HCT116 (cell line): ENCODE measurements at regions not wholly inside any gene's neighbourhood (a gene's known extent, or its start where the extent isn't known, plus 50 kb on each side); places are given as distances from the start of the nearest gene placed in this dataset.

Source experiments
- ATAC-seq: fragments of 200-7000 bp; cut with Tn5 transposase; 2 replicates; pipeline ENCODE4 v1.9.1; 2020; ENCODE audit warnings: mild to moderate bottlenecking, moderate library complexity
- BruUV-seq: library from RNA; stranded (reverse); fragments of 400-500 nt; replicated peaks from 2 replicates; lab custom pipeline; 2021; lab: Mats Ljungman, UMichigan
- CTCF ChIA-PET: fragments of 300-600 bp; sonication (Branson Sonifier 250); formaldehyde crosslinking; loops from one replicate; lab custom pipeline; 2021; ENCODE audit warnings: antibody characterized with exemption; lab: Charles Lee
- POLR2A ChIA-PET: fragments of 300-600, 350-600 bp; sonication (Branson Sonifier 250); formaldehyde crosslinking; loops from one replicate; lab custom pipeline; 2021; ENCODE audit warnings: antibody characterized with exemption; lab: Charles Lee
- RAD21 ChIA-PET, 2 experiments: fragments of 300-600 bp; sonication (Branson Sonifier 250); formaldehyde crosslinking; loops; one replicate each; lab custom pipeline; 2023; ENCODE audit warnings: low total read pairs in 2 of 2; ENCODE audit not compliant: uncharacterized antibody in 2 of 2, unreplicated experiment in 2 of 2, low non-redundant PET in 1 of 2; lab: Charles Lee
- DNase-seq: peaks from one replicate; pipeline ENCODE4 v3.0.0-alpha.2; 2010; ENCODE audit warnings: low read depth, low spot score
- H2AFZ ChIP-seq: fragments of 200-600 bp; shearing (Covaris generic), sonication (generic); 2 replicates; pipeline ENCODE4 v1.6.1; 2017; ENCODE audit warnings: low read depth, mixed run types, mixed read lengths, antibody characterized with exemption, low read length; ENCODE audit not compliant: poor library complexity, severe bottlenecking
- H3K27ac ChIP-seq: 2 replicates; pipeline ENCODE4 v1.5.1; 2012; ENCODE audit warnings: low read depth, low read length
- H3K27me3 ChIP-seq: fragments of 200-600 bp; sonication (generic); 2 replicates; pipeline ENCODE4 v1.6.1; 2016; ENCODE audit warnings: mixed run types, low read length, mixed read lengths; ENCODE audit not compliant: insufficient read depth
- H3K36me3 ChIP-seq, 2 experiments: fragments of 200-500 bp in 1 of 2; fragments of 200-600 bp in 1 of 2; sonication (Bioruptor generic) in 1 of 2; sonication (generic) in 1 of 2; 2 replicates each; pipeline versions ENCODE4 v1.5.1 to v1.6.1; 2014 to 2016; ENCODE audit warnings: low read length in 2 of 2, inconsistent platforms in 1 of 2, mixed read lengths in 1 of 2, mixed run types in 1 of 2; ENCODE audit not compliant: insufficient read depth in 2 of 2, control insufficient read depth in 1 of 2
- H3K4me1 ChIP-seq, 2 experiments: fragments of 200-600 bp in 1 of 2; sonication (generic) in 1 of 2; 2 replicates each; pipeline versions ENCODE4 v1.5.1 to v1.6.1; 2012 to 2017; ENCODE audit warnings: low read length in 2 of 2, inconsistent platforms in 1 of 2, mild to moderate bottlenecking in 1 of 2, mixed read lengths in 1 of 2, mixed run types in 1 of 2, moderate library complexity in 1 of 2; ENCODE audit not compliant: insufficient read depth in 2 of 2, control insufficient read depth in 1 of 2
- H3K4me2 ChIP-seq: fragments of 200-600 bp; sonication (generic); 2 replicates; pipeline ENCODE4 v1.6.1; 2017; ENCODE audit warnings: mixed run types, low read length, mixed read lengths
- H3K4me3 ChIP-seq, 2 experiments: fragments of 200-600 bp in 1 of 2; sonication (generic) in 1 of 2; replicated peaks in 1 of 2; 2 replicates each; pipeline ENCODE4 v1.5.1; 2011 to 2016; ENCODE audit warnings: low read length in 2 of 2, control low read depth in 1 of 2, low read depth in 1 of 2, mild to moderate bottlenecking in 1 of 2, mixed read lengths in 1 of 2, mixed run types in 1 of 2
- H3K79me2 ChIP-seq: fragments of 200-600 bp; sonication (generic); 2 replicates; pipeline ENCODE4 v1.6.1; 2017; ENCODE audit warnings: mild to moderate bottlenecking, mixed run types, low read length, moderate library complexity, mixed read lengths; ENCODE audit not compliant: insufficient read depth
- H3K9ac ChIP-seq: fragments of 200-600 bp; sonication (generic); 2 replicates; pipeline ENCODE4 v1.6.1; 2016; ENCODE audit warnings: low read length, mixed read lengths
- H3K9me2 ChIP-seq: fragments of 200-600 bp; sonication (generic), shearing (Covaris generic); 2 replicates; pipeline ENCODE4 v1.6.1; 2017; ENCODE audit warnings: mixed run types, mild to moderate bottlenecking, moderate library complexity; ENCODE audit not compliant: insufficient read depth
- H3K9me3 ChIP-seq, 2 experiments: fragments of 200-500 bp in 1 of 2; fragments of 200-600 bp in 1 of 2; sonication (Bioruptor generic) in 1 of 2; sonication (generic) in 1 of 2; 2 replicates each; pipeline ENCODE4 v1.6.1; 2014 to 2017; ENCODE audit warnings: low read length in 2 of 2, mixed read lengths in 2 of 2, inconsistent platforms in 1 of 2, low read depth in 1 of 2, mild to moderate bottlenecking in 1 of 2, mixed run types in 1 of 2, moderate library complexity in 1 of 2; ENCODE audit not compliant: control insufficient read depth in 1 of 2, insufficient read depth in 1 of 2
- H4K20me1 ChIP-seq: fragments of 200-600 bp; sonication (generic), shearing (Covaris generic); 2 replicates; pipeline ENCODE4 v1.6.1; 2017; ENCODE audit warnings: mixed run types, mild to moderate bottlenecking, moderate library complexity; ENCODE audit not compliant: insufficient read depth
- CBX3 ChIP-seq: IDR thresholded peaks from 2 replicates; pipeline ENCODE4 v1.6.1; 2012; ENCODE audit warnings: low read depth
- CEBPB ChIP-seq: IDR thresholded peaks from 2 replicates; pipeline ENCODE4 v1.6.1; 2012; ENCODE audit warnings: low read depth
- EGR1 ChIP-seq: IDR thresholded peaks from 2 replicates; pipeline ENCODE4 v1.6.1; 2012; ENCODE audit warnings: low read depth
- EZH2 ChIP-seq: fragments of 200-600 bp; sonication (generic); IDR thresholded peaks from 2 replicates; pipeline ENCODE4 v1.6.1; 2017; ENCODE audit warnings: antibody characterized with exemption, mixed run types
- JUND ChIP-seq: IDR thresholded peaks from 2 replicates; pipeline ENCODE4 v1.6.1; 2012
- POLR2AphosphoS5 ChIP-seq: IDR thresholded peaks from 2 replicates; pipeline ENCODE4 v1.6.1; 2011; ENCODE audit warnings: mild to moderate bottlenecking, low read depth, low read length, moderate library complexity
- RAD21 ChIP-seq: IDR thresholded peaks from 2 replicates; pipeline ENCODE4 v1.6.1; 2012; ENCODE audit warnings: low read depth, mild to moderate bottlenecking
- SP1 ChIP-seq: IDR thresholded peaks from 2 replicates; pipeline ENCODE4 v1.6.1; 2012; ENCODE audit warnings: low read depth
- SRF ChIP-seq: IDR thresholded peaks from 2 replicates; pipeline ENCODE4 v1.6.1; 2012; ENCODE audit warnings: low read depth
- YY1 ChIP-seq: IDR thresholded peaks from 2 replicates; pipeline ENCODE4 v1.6.1; 2011; ENCODE audit warnings: low read length, low read depth, moderate library complexity, mild to moderate bottlenecking; ENCODE audit not compliant: insufficient replicate concordance; ENCODE audit errors: extremely low read depth
- ZBTB33 ChIP-seq: IDR thresholded peaks from 2 replicates; pipeline ENCODE4 v1.6.1; 2011; ENCODE audit warnings: mild to moderate bottlenecking, low read length, moderate library complexity; ENCODE audit not compliant: insufficient replicate concordance; ENCODE audit errors: extremely low read depth
- ZFX ChIP-seq: fragments of 450-650 bp; IDR thresholded peaks from 2 replicates; pipeline ENCODE4 v1.6.1; 2017
- intact Hi-C: fragments of 100-400 bp; cut with micrococcal nuclease; formaldehyde crosslinking; loops from 2 replicates; pipeline ENCODE4 v1.10.0; 2022

DNA sequence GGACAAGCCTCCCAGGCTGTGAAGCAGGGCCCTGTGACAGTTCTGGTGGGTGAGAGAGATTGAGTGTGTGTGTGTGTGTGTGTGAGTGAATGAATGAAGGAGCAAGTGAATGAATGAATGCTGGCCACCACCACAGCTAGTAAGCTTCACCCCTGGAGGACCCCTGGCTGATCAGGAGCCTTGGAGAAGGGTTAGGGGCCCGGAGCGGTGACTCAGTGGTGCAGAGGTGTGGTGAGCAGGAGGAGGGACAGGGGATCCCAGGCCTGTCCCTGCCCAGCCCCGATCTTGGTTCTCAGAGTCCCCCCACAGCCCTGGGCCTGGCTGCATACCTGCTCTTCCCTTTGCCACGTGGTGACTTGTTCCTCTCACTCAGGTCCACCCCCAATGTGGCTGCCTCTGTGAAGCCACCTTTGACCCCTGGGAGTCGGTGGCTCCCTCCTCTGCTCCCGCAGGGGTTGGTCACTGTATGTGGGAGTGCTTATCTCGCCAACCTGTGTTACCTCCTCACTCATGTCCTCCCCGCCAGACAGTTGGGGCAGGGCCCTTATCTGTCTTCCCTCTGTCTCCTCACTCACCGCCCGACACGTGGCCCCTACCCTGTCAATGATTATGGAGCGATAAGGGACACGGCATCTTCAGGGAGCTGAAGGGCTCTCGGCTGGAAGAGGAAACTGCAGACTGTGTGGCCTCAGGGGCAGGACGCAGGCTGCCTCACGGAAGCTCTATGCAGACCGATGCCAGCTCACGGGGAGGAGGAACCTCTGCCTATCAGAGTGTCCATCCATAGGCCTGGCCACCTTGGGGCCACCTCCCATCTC is 99.9 kb upstream of the PITX1 start:
- Histone ChIP-seq H3K27ac (no peak overlapping the region), H3K4me1 (peaks cover 11 to 35% of the 10 kb centered on the region in 2 experiments), H3K4me2 (no peak overlapping the region), H2AFZ (no peak overlapping the region), H3K36me3 (no peaks in the 10 kb centered on the region), H3K4me3 (no peak overlapping the region), H3K79me2 (no peaks in the 10 kb centered on the region), H3K9me2 (no peaks in the 10 kb centered on the region), H3K9me3 (no peaks in the 10 kb centered on the region), H4K20me1 (no peaks in the 10 kb centered on the region), H3K27me3 (no peaks in the 10 kb centered on the region), H3K9ac (no peak overlapping the region)
- no peak for DNase-seq
- CTCF ChIA-PET, result no interaction called here
- no peak for TF ChIP-seq POLR2AphosphoS5
- no peak for TF ChIP-seq EGR1
- no peak for TF ChIP-seq SRF
- no peak for TF ChIP-seq ZBTB33
- TF ChIP-seq ZFX, result no peak
- no peak for TF ChIP-seq CEBPB
- TF ChIP-seq EZH2, result no peak
- intact Hi-C loops, result no loop called here
- no TSS peak for BruUV-seq
- RAD21 ChIA-PET, result no interaction called here
- ATAC-seq, result no peak
- POLR2A ChIA-PET, result no interaction called here

GRCh38 chr5:135133181-135133580 is 99.2 kb upstream of the PITX1 start:
- no peaks in the 10 kb centered on the region for H3K27me3 ChIP-seq
- intact Hi-C loops, result no loop called here
- no peaks in the 10 kb centered on the region for H3K9me3 ChIP-seq
- ATAC-seq, result no peak
- no peaks in the 10 kb centered on the region for H3K36me3 ChIP-seq
- RAD21 ChIA-PET, result no interaction called here
- no peak overlapping the region for H3K4me3 ChIP-seq
- no peak overlapping the region for H3K27ac ChIP-seq
- H3K9me2 ChIP-seq, result no peaks in the 10 kb centered on the region
- POLR2A ChIA-PET, result no interaction called here
- peaks cover 11 to 32% of the 10 kb centered on the region in 2 experiments for H3K4me1 ChIP-seq
- no peak overlapping the region for H3K4me2 ChIP-seq
- H3K9ac ChIP-seq, result no peak overlapping the region
- no TSS peak for BruUV-seq
- no peak overlapping the region for H2AFZ ChIP-seq
- no peak for DNase-seq
- no peaks in the 10 kb centered on the region for H3K79me2 ChIP-seq
- H4K20me1 ChIP-seq, result no peaks in the 10 kb centered on the region
- CTCF ChIA-PET, result no interaction called here
- TF ChIP-seq ZBTB33, result no peak
- no peak for TF ChIP-seq SP1
- no peak for TF ChIP-seq RAD21
- no peak for TF ChIP-seq JUND
- TF ChIP-seq SRF, result no peak
- TF ChIP-seq CBX3, result no peak
- TF ChIP-seq YY1, result no peak
